Liver (tissue), 3 donors: ENCODE measurements at regions not wholly inside any gene's neighbourhood (a gene's known extent, or its start where the extent isn't known, plus 50 kb on each side); places are given as distances from the start of the nearest gene placed in this dataset.

Experiments used
- EGR1 ChIP-seq, 2 donors: IDR thresholded peaks; 2 replicates each; pipeline ENCODE4 v1.6.1; 2016 to 2018; ENCODE audit warnings: antibody characterized with exemption in 2 of 2, low read depth in 2 of 2
- GABPA ChIP-seq, 2 donors: IDR thresholded peaks in 1 of 2; conservative IDR thresholded peaks in 1 of 2; 2 replicates each; pipeline ENCODE4 v1.6.1; 2016; ENCODE audit warnings: antibody characterized with exemption in 2 of 2, mild to moderate bottlenecking in 1 of 2, moderate library complexity in 1 of 2
- HNF4A ChIP-seq, 2 donors: conservative IDR thresholded peaks; 2 replicates each; pipeline ENCODE4 v1.6.1; 2016; ENCODE audit warnings: antibody characterized with exemption in 2 of 2, mild to moderate bottlenecking in 2 of 2
- NR2F2 ChIP-seq: IDR thresholded peaks from 2 replicates; pipeline ENCODE4 v1.6.1; 2016; ENCODE audit warnings: antibody characterized with exemption
- REST ChIP-seq: IDR thresholded peaks from 2 replicates; pipeline ENCODE4 v1.6.1; 2016; ENCODE audit warnings: antibody characterized with exemption, mild to moderate bottlenecking
- SP1 ChIP-seq: IDR thresholded peaks from 2 replicates; pipeline ENCODE4 v1.6.1; 2018; ENCODE audit warnings: antibody characterized with exemption, mild to moderate bottlenecking
- TAF1 ChIP-seq: conservative IDR thresholded peaks from 2 replicates; pipeline ENCODE4 v1.6.1; 2016; ENCODE audit warnings: antibody characterized with exemption, mild to moderate bottlenecking
- YY1 ChIP-seq: IDR thresholded peaks from 2 replicates; pipeline ENCODE4 v1.6.1; 2016; ENCODE audit warnings: antibody characterized with exemption, mild to moderate bottlenecking
- ZBTB33 ChIP-seq: IDR thresholded peaks from 2 replicates; pipeline ENCODE4 v1.6.1; 2016; ENCODE audit warnings: antibody characterized with exemption
- TF ChIP-seq, protein P1 (sequence below): fragments of 150-350 bp; IDR thresholded peaks from 2 replicates; pipeline ENCODE4 v1.5.1; 2017; ENCODE audit warnings: improper control_type of control experiment, low read depth, low read length; ENCODE audit not compliant: missing input control
- TF ChIP-seq, protein P2 (sequence below): IDR thresholded peaks from 2 replicates; pipeline ENCODE4 v1.6.1; 2016; ENCODE audit warnings: antibody characterized with exemption
- TF ChIP-seq, protein P3 (sequence below): IDR thresholded peaks from 2 replicates; pipeline ENCODE4 v1.6.1; 2016; ENCODE audit warnings: antibody characterized with exemption
- donor health status: healthy.
- donor health status: healthy.

GRCh38 chr13:106432636-106433035 is 102.8 kb downstream of the EFNB2 start:
- TF ChIP-seq ZBTB33 (no peak), SP1 (no peak), YY1 (no peak), TAF1 (no peak), NR2F2 (no peak), EGR1 (IDR thresholded peaks at IDR 0.05; ENCODE audit: low read depth in 2 of 2) (no peak), REST (no peak), GABPA (IDR thresholded peaks at IDR 0.05 in 1 of 2, conservative IDR thresholded peaks at IDR 0.05 in 1 of 2) (no peak), HNF4A (conservative IDR thresholded peaks at IDR 0.05) (no peak)
- TF ChIP-seq, protein P1, sequence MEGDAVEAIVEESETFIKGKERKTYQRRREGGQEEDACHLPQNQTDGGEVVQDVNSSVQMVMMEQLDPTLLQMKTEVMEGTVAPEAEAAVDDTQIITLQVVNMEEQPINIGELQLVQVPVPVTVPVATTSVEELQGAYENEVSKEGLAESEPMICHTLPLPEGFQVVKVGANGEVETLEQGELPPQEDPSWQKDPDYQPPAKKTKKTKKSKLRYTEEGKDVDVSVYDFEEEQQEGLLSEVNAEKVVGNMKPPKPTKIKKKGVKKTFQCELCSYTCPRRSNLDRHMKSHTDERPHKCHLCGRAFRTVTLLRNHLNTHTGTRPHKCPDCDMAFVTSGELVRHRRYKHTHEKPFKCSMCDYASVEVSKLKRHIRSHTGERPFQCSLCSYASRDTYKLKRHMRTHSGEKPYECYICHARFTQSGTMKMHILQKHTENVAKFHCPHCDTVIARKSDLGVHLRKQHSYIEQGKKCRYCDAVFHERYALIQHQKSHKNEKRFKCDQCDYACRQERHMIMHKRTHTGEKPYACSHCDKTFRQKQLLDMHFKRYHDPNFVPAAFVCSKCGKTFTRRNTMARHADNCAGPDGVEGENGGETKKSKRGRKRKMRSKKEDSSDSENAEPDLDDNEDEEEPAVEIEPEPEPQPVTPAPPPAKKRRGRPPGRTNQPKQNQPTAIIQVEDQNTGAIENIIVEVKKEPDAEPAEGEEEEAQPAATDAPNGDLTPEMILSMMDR, result no peak
- TF ChIP-seq, protein P2, sequence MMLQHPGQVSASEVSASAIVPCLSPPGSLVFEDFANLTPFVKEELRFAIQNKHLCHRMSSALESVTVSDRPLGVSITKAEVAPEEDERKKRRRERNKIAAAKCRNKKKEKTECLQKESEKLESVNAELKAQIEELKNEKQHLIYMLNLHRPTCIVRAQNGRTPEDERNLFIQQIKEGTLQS, result no peak
- TF ChIP-seq, protein P3, sequence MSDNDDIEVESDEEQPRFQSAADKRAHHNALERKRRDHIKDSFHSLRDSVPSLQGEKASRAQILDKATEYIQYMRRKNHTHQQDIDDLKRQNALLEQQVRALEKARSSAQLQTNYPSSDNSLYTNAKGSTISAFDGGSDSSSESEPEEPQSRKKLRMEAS, result no peak
